HG02759 (cell line): ENCODE measurements at regions not wholly inside any gene's neighbourhood (a gene's known extent, or its start where the extent isn't known, plus 50 kb on each side); places are given as distances from the start of the nearest gene placed in this dataset.

Experiments used
- ATAC-seq: cut with Tn5 transposase; IDR thresholded peaks from one replicate; pipeline ENCODE4 v1.9.1; 2021; ENCODE audit warnings: mild to moderate bottlenecking, moderate library complexity; ENCODE audit not compliant: unreplicated experiment

DNA sequence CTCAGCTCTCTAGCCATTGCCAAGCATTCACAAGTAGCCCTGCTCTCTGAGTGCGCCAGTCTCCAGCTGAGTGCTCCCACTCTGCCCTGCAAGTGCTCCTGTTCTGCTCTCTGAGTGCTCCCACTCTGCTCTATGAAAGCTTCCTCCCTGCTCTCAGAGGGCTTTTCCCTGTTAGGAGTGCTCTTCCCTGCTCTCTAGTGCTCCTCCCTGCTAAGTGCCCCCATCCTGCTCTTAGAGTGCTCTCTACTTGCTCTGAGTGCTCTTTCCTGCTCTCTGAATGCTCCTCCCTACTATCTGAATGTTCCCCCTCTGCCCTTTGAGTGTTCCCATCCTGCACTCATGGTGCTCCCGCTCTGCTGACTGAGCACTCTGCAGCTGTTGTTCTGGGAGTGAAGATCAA is 555.4 kb downstream of the NPHP4 start:
- ATAC-seq = no peak

DNA sequence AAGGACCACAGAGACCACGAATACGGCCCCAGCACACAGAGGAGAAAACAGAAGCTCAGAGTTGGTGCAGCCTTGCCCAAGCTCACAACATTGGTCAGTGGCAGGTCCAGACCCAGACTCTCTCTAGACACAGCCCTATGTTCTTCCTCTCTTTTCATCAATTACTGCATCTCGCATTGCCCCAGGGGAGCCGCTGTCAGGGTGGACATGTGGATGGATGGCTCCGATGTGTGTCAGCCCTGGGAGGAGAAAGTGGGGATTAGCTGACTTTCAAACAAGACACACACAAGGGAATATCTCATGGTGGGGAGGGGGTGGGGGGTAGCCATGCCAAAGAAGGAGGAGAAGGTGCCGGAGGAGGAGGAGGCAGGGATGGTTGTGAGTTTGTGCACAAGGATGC is 556.8 kb downstream of the NPHP4 start:
- ATAC-seq = no peak

DNA sequence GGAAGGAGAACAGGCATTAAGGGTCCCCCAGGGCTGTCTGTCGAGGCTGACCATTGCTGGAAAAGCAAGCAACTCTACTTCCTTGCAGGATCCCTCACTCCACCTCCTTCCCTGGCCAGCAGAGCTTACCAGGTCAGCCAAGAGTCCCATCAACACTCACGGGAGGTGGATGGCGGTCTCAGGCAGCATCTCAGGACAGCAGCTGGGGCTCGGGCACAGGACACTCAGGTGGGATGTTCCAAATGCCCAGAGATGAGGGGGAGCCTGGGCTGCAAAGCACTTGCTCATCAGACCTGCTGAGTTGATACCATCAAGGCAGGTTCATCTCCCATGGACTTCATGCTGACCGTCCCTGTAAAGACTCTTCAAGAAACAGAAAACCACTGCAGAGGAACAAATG is 559.8 kb downstream of the NPHP4 start:
- ATAC-seq = no peak

DNA sequence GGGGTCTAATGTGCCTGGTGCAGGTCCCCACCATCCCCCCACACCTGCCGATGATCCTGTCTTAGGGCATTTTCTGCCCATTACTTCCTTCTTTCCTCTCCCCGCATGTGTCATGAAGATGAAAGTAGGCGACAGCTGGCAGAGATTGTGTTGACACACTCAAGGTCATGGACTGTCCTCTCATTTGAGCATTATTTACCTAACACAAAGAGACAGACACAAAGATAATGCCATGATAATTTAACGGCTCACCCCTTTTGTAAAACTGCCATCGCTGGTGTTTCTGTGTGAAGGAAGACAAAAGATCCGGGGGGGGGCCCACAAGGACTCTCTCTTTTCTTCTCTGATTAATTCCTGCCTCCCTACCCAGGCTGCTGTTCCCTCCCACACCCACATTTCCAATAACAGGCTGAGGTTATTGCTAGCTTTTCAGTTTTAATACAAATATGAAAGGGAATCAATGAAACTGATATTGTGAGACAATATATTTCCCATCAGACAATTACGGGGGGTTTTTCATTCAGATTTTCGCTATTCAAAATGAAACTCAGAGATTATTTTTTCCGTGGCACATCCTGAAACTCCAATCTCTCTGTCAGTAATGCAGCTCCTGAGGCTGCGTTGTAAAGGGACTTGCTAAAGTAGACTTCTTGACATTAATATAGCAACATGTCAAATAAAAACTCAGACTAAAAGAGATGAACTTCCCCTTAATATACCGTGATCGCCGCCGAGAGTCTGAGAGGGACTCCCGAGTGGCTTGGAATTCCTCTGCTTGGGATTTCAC is 561.1 kb downstream of the NPHP4 start:
- no peak for ATAC-seq

DNA sequence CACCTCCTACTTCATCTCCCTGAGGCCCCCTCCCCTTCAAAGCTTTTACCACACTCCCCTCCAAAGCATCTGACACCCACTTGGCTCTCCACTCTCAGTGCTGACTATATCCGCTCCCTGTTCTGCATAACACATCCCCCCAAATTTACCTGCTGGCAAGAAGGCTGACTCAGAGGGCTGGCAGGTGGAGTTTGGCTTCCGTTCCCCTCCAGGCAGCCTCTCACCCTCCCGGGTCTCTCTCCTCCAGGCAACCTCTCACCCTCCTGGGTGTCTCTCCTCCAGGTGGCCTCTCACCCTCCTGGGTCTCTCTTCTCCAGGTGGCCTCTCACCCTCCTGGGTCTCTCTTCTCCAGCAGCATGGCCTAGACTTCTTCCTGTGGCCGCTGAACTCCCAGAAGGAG is 562.1 kb downstream of the NPHP4 start:
- ATAC-seq = no peak

DNA sequence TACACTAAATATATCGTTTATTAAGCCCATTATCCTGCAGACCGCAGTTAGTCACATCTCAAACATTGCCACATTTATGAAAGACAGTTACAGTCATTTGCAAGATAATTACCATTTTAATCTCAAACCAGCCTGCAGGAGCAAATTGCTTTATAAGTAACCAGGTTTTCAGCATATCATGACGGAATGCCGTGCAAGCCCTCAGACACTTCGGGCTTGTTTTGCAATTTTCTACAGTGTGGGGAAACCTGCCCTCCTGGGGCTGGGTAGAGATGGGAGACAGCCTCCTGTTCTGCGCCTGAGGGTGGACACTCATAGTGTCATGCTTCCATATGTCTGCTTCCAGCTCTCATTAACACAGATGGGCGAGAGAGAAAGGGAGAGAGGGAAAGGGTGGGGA is 563.9 kb downstream of the NPHP4 start:
- no peak for ATAC-seq

DNA sequence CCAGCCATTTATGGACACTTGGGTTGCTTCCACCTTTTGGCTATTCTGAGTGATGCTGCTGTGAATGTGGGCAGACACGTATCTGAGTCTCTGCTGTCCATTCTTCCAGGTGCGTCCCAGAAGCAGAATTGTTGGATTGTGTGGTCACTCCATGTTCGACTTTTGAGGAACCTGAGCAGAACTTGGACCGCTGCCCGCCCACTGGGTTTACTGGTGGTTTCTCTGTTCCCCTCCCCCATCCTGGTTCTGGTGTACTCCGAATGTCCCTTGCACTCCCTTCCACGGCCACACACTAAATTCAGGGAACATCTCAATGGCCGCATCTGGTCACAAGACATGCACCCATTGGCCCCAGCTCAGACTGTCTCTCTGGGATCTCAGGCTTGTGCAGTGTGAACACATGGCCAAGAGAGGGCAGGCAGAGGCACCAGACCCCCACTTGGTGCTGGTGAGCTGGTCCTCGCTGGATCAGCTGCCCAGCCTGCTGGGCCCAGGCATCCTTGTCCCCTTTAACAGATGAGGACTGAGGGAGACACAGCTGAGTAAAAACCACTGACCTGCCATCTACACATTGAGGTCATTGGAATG is 565.1 kb downstream of the NPHP4 start:
- no peak for ATAC-seq

DNA sequence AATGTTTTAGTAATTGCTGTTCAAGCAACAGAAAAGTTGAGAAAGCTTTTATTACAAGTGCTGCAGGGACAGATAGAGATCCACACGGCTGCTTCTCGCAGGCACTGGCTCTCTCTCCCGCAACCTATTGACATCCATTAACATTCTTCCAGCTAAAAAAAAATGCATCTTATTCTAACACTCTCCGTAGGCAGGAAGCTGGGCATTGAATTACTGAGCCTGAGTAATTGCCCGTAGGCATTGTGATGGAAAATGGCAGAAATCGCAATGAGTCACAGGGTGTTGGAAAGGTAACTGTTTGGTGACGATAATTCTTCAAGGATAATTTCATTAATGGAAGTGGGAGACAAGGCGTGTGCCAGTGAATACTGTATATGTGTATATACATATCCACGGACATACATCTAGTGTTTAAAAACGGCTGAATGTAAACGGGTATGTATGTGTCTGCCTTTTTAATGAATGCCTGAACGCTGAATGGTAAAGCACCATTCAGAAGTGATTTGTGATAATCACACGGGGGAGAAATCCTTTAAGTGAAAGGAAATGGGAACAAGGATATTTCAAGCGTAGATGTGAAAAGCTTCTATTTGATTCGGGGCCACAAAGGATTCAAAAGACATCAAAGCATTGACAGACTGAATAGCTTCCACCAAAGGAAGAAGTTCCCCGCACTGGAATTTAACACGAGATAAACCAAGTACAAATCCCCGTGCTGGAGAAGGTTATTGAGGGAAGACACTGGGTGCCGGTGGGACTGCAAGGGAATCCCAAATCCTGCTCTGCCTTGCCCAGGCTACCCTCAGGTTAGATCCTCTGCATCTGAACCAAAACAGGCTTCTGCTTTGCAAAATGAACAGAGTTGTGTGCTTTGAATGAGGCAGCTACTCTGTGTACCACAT is 567.2 kb downstream of the NPHP4 start:
- ATAC-seq = no peak

DNA sequence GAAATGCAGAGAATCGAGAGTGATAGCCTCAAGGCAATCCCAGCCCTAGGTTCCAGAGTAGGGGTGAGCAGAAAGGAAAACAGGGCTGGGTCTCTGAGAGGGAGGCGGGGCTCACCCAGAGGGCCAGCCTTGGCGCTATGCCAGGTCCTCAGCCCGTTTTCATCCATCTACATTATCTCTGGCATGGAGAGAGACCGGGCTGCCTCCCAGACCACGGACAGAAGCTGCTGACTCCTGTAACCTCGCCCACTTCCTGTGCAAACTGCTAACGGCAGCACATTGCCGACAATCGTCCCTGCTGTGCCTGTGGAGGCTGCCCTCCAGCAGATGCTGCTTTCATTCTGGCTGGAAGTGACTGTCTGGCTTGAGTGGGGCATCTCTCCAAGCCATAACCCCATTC is 569.1 kb downstream of the NPHP4 start:
- no peak for ATAC-seq

DNA sequence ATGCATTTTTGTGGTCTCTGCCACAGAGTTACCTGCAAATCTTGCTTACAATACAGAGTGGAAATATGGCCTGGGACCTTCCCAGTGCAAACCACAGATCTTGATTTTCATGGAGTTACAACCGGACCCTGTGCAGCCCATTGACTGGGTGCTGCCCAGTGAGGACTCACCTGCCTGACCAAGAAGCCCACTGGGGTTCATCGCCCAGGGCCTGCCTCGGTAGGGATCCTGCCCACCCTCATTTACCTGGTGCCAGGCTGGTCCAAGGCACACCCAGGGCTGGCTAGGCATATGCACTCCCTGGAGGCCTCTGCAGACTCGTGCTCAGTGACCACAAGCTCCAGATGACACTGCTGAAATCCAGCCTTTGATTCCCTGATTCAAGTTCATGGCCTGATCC is 572.7 kb downstream of the NPHP4 start:
- no peak for ATAC-seq

DNA sequence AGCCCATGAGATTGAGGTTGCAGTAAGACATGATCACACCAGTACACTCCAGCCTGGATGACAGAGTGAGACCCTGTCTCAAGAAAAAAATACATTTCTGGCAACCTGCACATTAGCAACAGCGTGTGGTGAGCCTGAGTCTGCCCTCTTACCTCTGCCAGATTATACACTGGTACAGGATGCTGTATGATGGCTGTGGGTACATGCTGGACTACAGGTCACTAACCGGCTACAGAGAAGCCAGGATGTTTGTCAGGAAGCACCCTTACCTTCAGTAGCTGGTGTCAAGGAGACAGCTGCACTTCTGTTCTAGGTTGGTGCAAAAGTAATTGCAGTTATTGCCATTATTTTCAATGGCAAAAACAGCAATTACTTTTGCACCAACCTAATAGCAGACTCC is 575.7 kb downstream of the NPHP4 start:
- no peak for ATAC-seq

DNA sequence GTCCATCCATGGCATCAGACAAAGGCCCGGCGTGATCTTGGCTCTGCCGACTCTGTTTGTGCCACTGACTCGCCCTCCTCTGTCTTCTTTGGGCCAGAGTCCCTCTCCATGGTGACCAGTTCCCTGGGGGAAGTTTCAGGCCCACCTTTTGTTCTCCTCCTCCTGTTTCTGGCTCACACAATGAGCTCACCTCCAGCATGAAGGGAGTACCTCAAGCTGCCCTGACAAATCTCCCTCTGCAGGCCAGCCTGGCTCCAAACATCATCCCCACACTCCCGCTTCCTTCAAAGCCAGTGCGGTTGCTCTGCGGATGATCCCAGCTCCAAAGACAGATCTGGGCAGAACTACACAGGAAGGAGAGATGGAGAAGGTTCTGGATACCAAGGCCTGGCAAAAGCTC is 576.6 kb downstream of the NPHP4 start:
- ATAC-seq = no peak

DNA sequence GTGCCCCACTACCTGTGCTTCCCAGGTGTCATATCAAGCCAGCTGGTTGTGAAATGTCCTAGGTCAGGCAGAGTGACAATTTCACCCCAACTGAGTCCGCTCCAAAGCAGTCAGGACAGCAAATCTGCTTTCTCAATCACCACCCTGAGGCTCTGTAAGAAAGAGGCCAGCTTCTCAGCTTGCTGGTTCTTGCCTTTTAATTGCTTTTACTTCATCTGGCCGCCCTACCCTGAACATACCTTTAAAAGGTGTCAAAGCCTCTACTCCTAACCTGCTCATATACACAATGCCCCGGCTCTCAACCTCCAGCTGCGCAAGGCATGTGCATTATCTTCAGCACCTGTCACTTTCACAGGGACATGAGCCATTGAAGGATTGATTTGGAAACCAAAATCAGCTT is 581.6 kb downstream of the NPHP4 start:
- ATAC-seq = no peak

DNA sequence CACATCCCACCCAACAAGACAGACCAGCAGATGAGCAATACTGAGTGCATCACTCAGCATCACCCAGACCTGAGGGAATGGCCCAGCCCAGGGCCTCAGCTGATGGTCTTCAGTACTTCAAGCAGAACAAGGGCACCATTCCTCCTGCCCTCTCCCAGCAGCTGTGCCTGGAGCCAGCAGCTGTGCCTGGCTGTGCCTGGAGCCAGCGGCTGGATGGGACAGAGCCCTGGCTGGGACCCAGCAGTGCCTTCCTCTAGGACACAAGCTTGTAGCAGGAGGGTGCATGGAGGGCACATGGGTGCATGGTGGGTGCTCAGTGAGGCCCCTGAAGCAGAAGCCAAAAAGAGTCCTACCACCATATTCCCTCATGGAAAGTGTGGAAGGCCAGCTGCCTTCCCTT is 583.8 kb downstream of the NPHP4 start:
- no peak for ATAC-seq

DNA sequence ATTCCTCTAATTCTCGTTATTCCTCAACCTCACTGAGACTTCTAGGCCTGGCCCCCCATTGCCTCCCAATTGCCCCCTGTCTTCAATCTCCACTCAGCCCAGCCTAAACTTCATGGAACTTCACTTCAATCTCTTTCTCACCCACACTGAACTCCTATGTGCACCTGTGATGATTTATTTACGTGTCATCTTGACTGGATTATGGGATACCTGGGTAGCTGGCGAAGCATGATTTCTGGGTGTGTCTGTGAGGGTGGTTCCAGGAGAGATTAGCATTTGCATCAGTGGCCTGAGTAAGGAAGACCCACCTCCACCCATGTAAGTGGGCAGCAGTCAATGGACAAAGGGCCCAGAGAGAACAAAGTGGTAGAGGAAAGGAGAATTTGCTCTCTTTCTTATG is 587.0 kb downstream of the NPHP4 start:
- no peak for ATAC-seq

DNA sequence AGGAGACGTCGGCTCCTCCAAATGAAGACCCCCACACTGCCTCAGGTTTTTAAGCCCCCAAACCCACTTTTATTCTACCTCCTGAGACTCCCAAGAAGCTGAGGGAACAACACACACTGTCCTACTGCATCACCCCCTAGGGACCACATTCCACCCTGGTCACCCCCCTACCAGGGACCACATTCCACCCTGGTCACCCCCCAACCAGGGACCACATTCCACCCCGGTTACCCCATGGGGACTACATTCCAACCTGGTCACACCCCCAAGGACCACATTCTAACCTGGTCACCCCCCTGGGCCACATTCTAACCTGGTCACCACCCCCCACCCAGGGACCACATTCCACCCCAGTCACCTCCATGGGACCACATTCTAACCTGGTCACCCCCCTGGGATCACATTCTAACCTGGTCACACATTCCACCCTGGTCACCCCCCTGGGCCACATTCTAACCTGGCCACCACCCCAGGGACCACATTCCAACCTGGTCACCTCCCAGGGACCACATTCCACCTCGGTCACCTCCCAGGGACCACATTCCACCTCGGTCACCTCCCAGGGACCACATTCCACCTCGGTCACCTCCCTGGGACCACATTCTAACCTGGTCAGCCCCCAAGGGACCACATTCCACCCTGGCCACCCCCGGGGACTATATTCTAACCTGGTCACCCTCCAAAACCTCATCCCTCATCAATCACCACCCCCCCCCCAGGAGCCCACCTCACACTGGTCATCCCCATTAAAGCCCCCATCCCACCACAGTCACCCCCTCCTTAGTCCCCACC is 587.6 kb downstream of the NPHP4 start:
- no peak for ATAC-seq

DNA sequence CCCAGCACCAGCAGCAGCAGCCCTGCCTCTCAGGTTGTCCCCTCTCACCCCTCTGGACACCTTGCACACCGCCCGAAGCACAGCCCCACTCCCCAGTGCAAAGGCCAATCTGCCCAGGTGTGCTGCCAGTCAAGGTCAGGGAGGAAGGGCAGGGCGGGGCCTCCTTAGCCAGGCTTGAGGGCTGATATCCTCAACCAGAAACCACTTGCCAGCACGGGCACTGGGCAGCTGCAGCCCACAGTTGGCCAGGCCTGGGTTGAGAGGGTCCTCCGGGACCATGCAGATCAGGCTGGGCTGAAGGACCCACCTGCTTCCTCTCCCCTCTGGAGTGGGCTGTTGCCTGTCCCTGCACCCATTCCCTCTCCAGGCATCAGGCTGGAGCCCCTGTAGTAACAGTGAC is 588.3 kb downstream of the NPHP4 start:
- ATAC-seq = no peak

DNA sequence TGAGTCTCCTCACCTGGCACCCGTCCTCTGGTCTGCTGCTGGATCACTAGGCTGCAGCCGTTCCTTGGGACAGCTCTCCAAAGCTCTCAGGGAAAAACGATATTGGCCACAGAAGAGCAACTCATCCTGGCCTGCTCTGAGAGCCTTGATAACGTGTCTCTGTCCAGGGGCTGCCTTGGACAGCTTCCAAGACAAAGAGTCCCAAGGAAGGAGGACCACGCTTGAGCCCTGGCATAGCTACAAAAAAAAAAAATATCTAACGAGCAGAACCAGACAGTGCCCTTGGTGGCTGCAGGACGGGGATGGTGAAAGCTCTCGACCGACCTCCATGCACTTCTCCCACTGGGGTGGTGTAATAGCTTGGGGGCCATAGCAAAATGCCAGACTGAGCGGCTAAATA is 589.6 kb downstream of the NPHP4 start:
- ATAC-seq = no peak

DNA sequence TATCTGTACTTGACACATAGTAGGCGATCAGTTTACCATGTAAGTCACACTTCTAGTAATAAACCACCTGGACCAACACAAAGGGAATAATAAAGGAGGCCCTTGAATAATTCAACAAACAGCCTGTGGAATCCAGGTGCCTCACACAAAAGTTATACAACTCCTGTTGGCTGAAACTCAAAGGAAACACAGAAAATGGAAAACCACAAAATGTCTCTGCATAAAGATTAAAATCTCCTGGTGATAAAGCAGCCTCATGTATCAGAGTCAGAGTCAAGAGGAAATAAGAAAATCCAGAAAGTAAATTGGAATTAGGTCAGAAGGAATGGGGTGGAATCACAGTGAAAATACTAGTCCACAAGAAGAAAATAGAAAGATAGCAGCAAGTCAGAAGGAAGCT is 592.5 kb downstream of the NPHP4 start:
- ATAC-seq = no peak

DNA sequence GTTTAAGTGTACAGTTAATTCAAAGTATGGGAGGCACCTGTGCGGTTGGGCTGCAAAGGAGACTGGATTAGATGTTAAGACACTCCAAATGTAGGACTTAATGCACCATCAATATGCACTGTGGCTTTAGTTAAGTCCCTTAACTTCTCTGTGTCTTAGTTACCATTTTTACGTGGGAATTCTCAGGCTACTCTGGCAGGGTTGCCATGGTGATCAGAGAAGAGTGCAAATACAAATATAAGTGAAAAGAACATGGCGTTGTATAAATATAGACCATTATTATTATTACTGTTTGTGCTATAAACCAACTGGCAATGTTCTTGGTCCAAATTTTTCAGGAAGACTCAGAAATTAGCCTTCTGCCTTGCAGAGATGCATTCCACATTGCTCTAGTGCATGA is 595.6 kb downstream of the NPHP4 start:
- no peak for ATAC-seq

DNA sequence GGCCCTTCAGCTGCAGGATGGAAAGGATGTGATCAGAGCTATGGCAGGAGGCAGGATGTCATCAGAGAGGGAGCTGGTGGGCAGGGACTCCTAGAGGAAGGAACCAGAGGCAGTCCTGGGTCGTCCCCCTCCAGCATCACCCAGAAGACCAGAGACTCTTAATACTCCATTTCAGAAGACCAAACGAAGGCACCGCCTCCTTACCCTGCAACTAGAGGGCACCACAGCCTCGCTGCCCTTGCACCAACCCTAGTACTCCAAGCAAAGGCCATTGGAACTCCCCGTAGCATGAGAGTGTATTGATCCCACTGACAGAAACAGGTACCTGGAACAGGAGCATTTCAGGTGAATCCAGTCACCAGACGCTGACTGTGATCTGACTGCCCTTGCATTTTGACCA is 598.1 kb downstream of the NPHP4 start:
- no peak for ATAC-seq
